PC-3 (cell line): ENCODE measurements at regions not wholly inside any gene's neighbourhood (a gene's known extent, or its start where the extent isn't known, plus 50 kb on each side); places are given as distances from the start of the nearest gene placed in this dataset.

ENCODE experiments used
- EZH2 ChIP-seq: fragments of 300-600 bp; sonication (generic); IDR thresholded peaks from one replicate; pipeline ENCODE4 v1.6.1; 2017; ENCODE audit warnings: antibody characterized with exemption, mild to moderate bottlenecking, low read length; ENCODE audit not compliant: unreplicated experiment
- EZH2phosphoT487 ChIP-seq: fragments of 300-600 bp; sonication (generic); IDR thresholded peaks from 2 replicates; pipeline ENCODE4 v1.6.1; 2018; ENCODE audit warnings: mild to moderate bottlenecking, antibody characterized with exemption, low read length, borderline replicate concordance
- TF ChIP-seq, protein P1 (sequence below): fragments of 300-600 bp; sonication (generic); conservative IDR thresholded peaks from 2 replicates; pipeline ENCODE4 v1.5.1; 2017; ENCODE audit warnings: antibody characterized with exemption, low read depth, mild to moderate bottlenecking, low read length

- no peak for TF ChIP-seq EZH2phosphoT487
- TF ChIP-seq, protein P1, sequence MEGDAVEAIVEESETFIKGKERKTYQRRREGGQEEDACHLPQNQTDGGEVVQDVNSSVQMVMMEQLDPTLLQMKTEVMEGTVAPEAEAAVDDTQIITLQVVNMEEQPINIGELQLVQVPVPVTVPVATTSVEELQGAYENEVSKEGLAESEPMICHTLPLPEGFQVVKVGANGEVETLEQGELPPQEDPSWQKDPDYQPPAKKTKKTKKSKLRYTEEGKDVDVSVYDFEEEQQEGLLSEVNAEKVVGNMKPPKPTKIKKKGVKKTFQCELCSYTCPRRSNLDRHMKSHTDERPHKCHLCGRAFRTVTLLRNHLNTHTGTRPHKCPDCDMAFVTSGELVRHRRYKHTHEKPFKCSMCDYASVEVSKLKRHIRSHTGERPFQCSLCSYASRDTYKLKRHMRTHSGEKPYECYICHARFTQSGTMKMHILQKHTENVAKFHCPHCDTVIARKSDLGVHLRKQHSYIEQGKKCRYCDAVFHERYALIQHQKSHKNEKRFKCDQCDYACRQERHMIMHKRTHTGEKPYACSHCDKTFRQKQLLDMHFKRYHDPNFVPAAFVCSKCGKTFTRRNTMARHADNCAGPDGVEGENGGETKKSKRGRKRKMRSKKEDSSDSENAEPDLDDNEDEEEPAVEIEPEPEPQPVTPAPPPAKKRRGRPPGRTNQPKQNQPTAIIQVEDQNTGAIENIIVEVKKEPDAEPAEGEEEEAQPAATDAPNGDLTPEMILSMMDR = no peak
- no peak for TF ChIP-seq EZH2
Observed at GRCh38 chr11:88411265-88411664, 73.7 kb upstream of the CTSC start.
